Activated T-helper 1 cell treated with anti-CD3 and anti-CD28 coated beads, Interleukin-12 subunit alpha, Interleukin-12 subunit beta, Interleukin-2, Interleukin-4 antibody, amounts not matched to agents 30 ng/mL and 10 ng/mL and 1 ng/mL, durations not matched to agents 14 hours and 24 hours and 36 hours (primary cell): ENCODE measurements at regions not wholly inside any gene's neighbourhood (a gene's known extent, or its start where the extent isn't known, plus 50 kb on each side); places are given as distances from the start of the nearest gene placed in this dataset.
"Not testable (repeated sequence)": the region's sequence is repeated elsewhere in the genome, so short reads cannot be mapped to it uniquely, and the experiment has no call there.

Source experiments
- DNase-seq: peaks from one replicate; pipeline ENCODE4 v3.0.0; 2021; ENCODE audit warnings: low spot score
- H3K27ac Mint-ChIP-seq: one replicate; pipeline ENCODE4 v1.8.0; 2021; ENCODE audit warnings: mild to moderate bottlenecking, mixed read lengths
- H3K27me3 Mint-ChIP-seq: one replicate; pipeline ENCODE4 v1.8.0; 2022; ENCODE audit warnings: mild to moderate bottlenecking, moderate library complexity, mixed read lengths; ENCODE audit not compliant: insufficient read depth
- H3K36me3 Mint-ChIP-seq: one replicate; pipeline ENCODE4 v1.8.0; 2021; ENCODE audit warnings: low read depth, mixed read lengths
- H3K4me1 Mint-ChIP-seq: one replicate; pipeline ENCODE4 v1.8.0; 2021; ENCODE audit warnings: low read depth, mixed read lengths
- H3K4me3 Mint-ChIP-seq: one replicate; pipeline ENCODE4 v1.8.0; 2021; ENCODE audit warnings: mild to moderate bottlenecking, moderate library complexity, mixed read lengths
- H3K9me3 Mint-ChIP-seq: one replicate; pipeline ENCODE4 v1.8.0; 2021; ENCODE audit warnings: mixed read lengths
- intact Hi-C: fragments of 100-400 bp; cut with micrococcal nuclease; formaldehyde crosslinking; loops from one replicate; pipeline ENCODE4 v1.15.1; 2024

DNA sequence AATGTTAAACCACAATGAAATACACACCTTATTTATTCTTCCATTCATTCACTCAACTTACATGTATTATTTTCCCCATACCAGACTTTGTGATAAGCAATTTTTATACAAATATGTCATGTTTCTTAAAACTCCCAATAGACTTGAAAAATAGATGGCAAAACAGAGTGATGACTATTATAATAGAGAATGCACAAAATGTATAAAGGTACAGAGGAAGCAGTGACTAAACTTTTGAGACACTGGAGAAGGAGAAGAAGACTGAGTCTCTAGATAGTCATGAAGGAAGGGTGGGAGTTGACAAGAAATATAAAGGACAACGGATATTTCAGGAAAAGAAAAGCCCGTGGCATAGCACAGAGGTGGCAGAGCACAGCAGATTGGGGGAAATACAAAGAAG, 198.1 kb upstream of the SLC39A10 start:
- peaks cover 21% of the 10 kb centered on the region for H3K9me3 Mint-ChIP-seq
- no peak overlapping the region for H3K4me3 Mint-ChIP-seq
- no peak for DNase-seq
- H3K27ac Mint-ChIP-seq, result no peak overlapping the region
- H3K36me3 Mint-ChIP-seq, result peaks cover 6% of the 10 kb centered on the region
- H3K27me3 Mint-ChIP-seq, result no peaks in the 10 kb centered on the region
- intact Hi-C loops, result no loop called here
- H3K4me1 Mint-ChIP-seq, result peaks cover 28% of the 10 kb centered on the region

GRCh38 chr2:195457873-195458272, 199.2 kb upstream of the SLC39A10 start:
- intact Hi-C loops, result no loop called here
- H3K4me1 Mint-ChIP-seq, result peaks cover 31% of the 10 kb centered on the region
- no peak for DNase-seq
- H3K36me3 Mint-ChIP-seq, result peaks cover 6% of the 10 kb centered on the region
- H3K4me3 Mint-ChIP-seq, result no peak overlapping the region
- no peaks in the 10 kb centered on the region for H3K27me3 Mint-ChIP-seq
- peaks cover 21% of the 10 kb centered on the region for H3K9me3 Mint-ChIP-seq
- H3K27ac Mint-ChIP-seq, result no peak overlapping the region

GRCh38 chr2:195456771-195457170, 200.3 kb upstream of the SLC39A10 start:
- Mint-ChIP-seq H3K36me3 (peaks cover 4% of the 10 kb centered on the region), H3K9me3 (peaks cover 14% of the 10 kb centered on the region), H3K4me1 (peaks cover 37% of the 10 kb centered on the region), H3K4me3 (no peak overlapping the region), H3K27me3 (no peaks in the 10 kb centered on the region), H3K27ac (no peak overlapping the region)
- no peak for DNase-seq
- intact Hi-C loops, result no loop called here

DNA sequence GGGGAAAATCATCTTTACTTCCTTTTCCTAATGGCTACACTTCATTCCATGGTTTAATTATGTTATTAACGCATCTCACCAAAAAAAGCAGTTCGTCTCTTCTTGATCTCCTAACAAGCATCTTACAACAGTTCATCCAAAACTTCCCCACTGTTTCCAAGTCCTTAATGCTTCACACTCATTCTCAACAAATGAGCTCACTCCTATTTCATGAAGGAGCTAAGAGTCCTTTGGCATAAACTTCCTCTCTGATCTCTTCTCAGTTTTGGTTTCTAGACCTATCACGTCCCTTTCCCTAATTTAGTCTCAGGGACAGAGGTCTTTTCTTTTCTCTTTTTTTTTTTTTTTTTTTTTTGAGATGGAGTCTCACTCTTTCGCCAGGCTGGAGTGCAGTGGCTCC, 205.9 kb upstream of the SLC39A10 start:
- intact Hi-C loops, result no loop called here
- DNase-seq, result no peak
- H3K36me3 Mint-ChIP-seq, result peaks cover 7% of the 10 kb centered on the region
- no peaks in the 10 kb centered on the region for H3K9me3 Mint-ChIP-seq
- no peak overlapping the region for H3K4me3 Mint-ChIP-seq
- H3K27ac Mint-ChIP-seq, result no peak overlapping the region
- H3K27me3 Mint-ChIP-seq, result no peaks in the 10 kb centered on the region
- peaks cover 26% of the 10 kb centered on the region for H3K4me1 Mint-ChIP-seq

GRCh38 chr2:195450552-195451113, 206.4 kb upstream of the SLC39A10 start:
- Mint-ChIP-seq H3K9me3 (no peaks in the 10 kb centered on the region), H3K36me3 (peaks cover 7% of the 10 kb centered on the region), H3K4me3 (no peak overlapping the region), H3K27ac (no peak overlapping the region), H3K27me3 (no peaks in the 10 kb centered on the region), H3K4me1 (peaks cover 26% of the 10 kb centered on the region)
- DNase-seq, result no peak
- intact Hi-C loops, result no loop called here

GRCh38 chr2:195447323-195447975, 209.6 kb upstream of the SLC39A10 start:
- Mint-ChIP-seq H3K27me3 (no peaks in the 10 kb centered on the region), H3K4me1 (peaks cover 17% of the 10 kb centered on the region), H3K27ac (no peak overlapping the region), H3K36me3 (peaks cover 21% of the 10 kb centered on the region), H3K4me3 (no peak overlapping the region), H3K9me3 (peaks cover 18% of the 10 kb centered on the region)
- DNase-seq, result no peak
- intact Hi-C loops, result no loop called here

- intact Hi-C loops, result no loop called here
- no peak overlapping the region for H3K27ac Mint-ChIP-seq
- peaks cover 31% of the 10 kb centered on the region for H3K36me3 Mint-ChIP-seq
- H3K4me3 Mint-ChIP-seq, result no peak overlapping the region
- peaks cover 16% of the 10 kb centered on the region for H3K4me1 Mint-ChIP-seq
- H3K9me3 Mint-ChIP-seq, result peaks cover 36% of the 10 kb centered on the region
- no peak for DNase-seq
- H3K27me3 Mint-ChIP-seq, result no peaks in the 10 kb centered on the region
These were observed 211.4 kb upstream of the SLC39A10 start for GRCh38 chr2:195445639-195446038.

GRCh38 chr2:195443926-195444325, 213.1 kb upstream of the SLC39A10 start:
- intact Hi-C loops, result no loop called here
- H3K4me3 Mint-ChIP-seq, result no peak overlapping the region
- peaks cover 43% of the 10 kb centered on the region for H3K9me3 Mint-ChIP-seq
- peaks cover 34% of the 10 kb centered on the region for H3K36me3 Mint-ChIP-seq
- peaks cover 15% of the 10 kb centered on the region for H3K4me1 Mint-ChIP-seq
- H3K27me3 Mint-ChIP-seq, result no peaks in the 10 kb centered on the region
- DNase-seq, result no peak
- no peak overlapping the region for H3K27ac Mint-ChIP-seq

GRCh38 chr2:195442458-195443175, 214.4 kb upstream of the SLC39A10 start:
- Mint-ChIP-seq H3K27me3 (no peaks in the 10 kb centered on the region), H3K9me3 (peaks cover 52% of the 10 kb centered on the region), H3K27ac (no peak overlapping the region), H3K4me3 (no peak overlapping the region), H3K36me3 (peaks cover 34% of the 10 kb centered on the region), H3K4me1 (peaks cover 20% of the 10 kb centered on the region)
- intact Hi-C loops, result no loop called here
- no peak for DNase-seq

DNA sequence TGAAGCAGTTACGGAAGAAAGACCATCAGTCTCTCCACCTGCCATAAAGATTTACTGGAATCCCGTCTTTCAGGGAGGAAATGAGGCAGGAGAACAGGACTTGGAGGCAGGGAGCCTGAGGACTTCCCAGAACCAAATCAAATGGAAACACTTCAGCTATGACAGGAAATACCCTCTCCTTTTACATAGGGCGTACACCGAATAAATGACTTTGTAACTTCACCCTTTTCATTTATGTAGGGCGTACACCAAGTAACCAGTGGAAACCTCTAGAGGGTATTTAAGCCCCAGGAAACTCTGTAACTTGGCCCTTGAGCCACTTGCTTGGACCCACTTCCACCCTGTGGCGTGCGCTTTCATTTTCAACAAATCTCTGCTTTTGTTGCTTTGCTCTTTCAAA, 218.3 kb upstream of the SLC39A10 start:
- peaks cover 27% of the 10 kb centered on the region for H3K36me3 Mint-ChIP-seq
- H3K27ac Mint-ChIP-seq, result no peak overlapping the region
- DNase-seq, result no peak
- H3K9me3 Mint-ChIP-seq, result peaks cover 53% of the 10 kb centered on the region
- no peak overlapping the region for H3K4me3 Mint-ChIP-seq
- intact Hi-C loops, result no loop called here
- peaks cover 20% of the 10 kb centered on the region for H3K4me1 Mint-ChIP-seq
- no peaks in the 10 kb centered on the region for H3K27me3 Mint-ChIP-seq

- no peak overlapping the region for H3K4me3 Mint-ChIP-seq
- DNase-seq, result no peak
- peaks cover 16% of the 10 kb centered on the region for H3K4me1 Mint-ChIP-seq
- H3K27ac Mint-ChIP-seq, result no peak overlapping the region
- H3K36me3 Mint-ChIP-seq, result peaks cover 23% of the 10 kb centered on the region
- peaks cover 52% of the 10 kb centered on the region for H3K9me3 Mint-ChIP-seq
- H3K27me3 Mint-ChIP-seq, result no peaks in the 10 kb centered on the region
- intact Hi-C loops, result no loop called here
These were observed 219.5 kb upstream of the SLC39A10 start for GRCh38 chr2:195437521-195437920.

DNA sequence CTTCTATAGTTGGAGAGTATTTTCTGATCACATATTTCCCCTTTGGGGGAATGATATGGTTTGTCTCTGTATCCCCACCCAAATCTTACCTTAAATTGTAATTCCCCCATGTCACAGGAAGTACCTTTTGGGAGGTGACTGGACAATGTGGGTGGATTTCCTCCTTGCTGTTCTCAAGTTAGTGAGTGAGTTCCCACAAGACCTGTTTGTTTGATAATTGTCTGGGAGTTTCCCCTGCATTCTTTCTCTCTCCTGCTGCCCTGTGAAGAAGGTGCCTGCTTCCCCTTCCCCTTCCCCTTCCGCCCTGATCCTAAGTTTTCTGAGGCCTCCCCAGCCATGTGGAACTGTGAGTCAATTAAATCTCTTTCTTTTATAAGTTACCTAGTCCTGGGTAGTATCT, 222.7 kb upstream of the SLC39A10 start:
- H3K27me3 Mint-ChIP-seq, result no peaks in the 10 kb centered on the region
- peaks cover 9% of the 10 kb centered on the region for H3K4me1 Mint-ChIP-seq
- no peak for DNase-seq
- intact Hi-C loops, result no loop called here
- H3K9me3 Mint-ChIP-seq, result peaks cover 30% of the 10 kb centered on the region
- no peak overlapping the region for H3K27ac Mint-ChIP-seq
- H3K4me3 Mint-ChIP-seq, result no peak overlapping the region
- H3K36me3 Mint-ChIP-seq, result peaks cover 6% of the 10 kb centered on the region

GRCh38 chr2:195433729-195434128, 223.3 kb upstream of the SLC39A10 start:
- DNase-seq, intact Hi-C loops, H3K36me3 Mint-ChIP-seq, H3K4me1 Mint-ChIP-seq, H3K27me3 Mint-ChIP-seq, H3K27ac Mint-ChIP-seq, H3K4me3 Mint-ChIP-seq: not testable (repeated sequence)
- peaks cover 27% of the 10 kb centered on the region for H3K9me3 Mint-ChIP-seq
